OCI-LY7 (cell line): ENCODE measurements at regions not wholly inside any gene's neighbourhood (a gene's known extent, or its start where the extent isn't known, plus 50 kb on each side); places are given as distances from the start of the nearest gene placed in this dataset.

Experiments
- BruUV-seq: library from RNA; stranded (reverse); fragments of 400-500 nt; replicated peaks from 2 replicates; lab custom pipeline; 2021; lab: Mats Ljungman, UMichigan
- CTCF ChIA-PET: fragments of 300-600 bp; sonication (Branson Sonifier 250); formaldehyde crosslinking; loops from one replicate; lab custom pipeline; 2022; ENCODE audit warnings: antibody characterized with exemption; ENCODE audit not compliant: unreplicated experiment; lab: Charles Lee
- POLR2A ChIA-PET: fragments of 300-600 bp; sonication (Branson Sonifier 250); formaldehyde crosslinking; loops from one replicate; lab custom pipeline; 2022; ENCODE audit warnings: antibody characterized with exemption; lab: Charles Lee
- DNase-seq: peaks from one replicate; pipeline ENCODE4 v3.0.0-alpha.2; 2015; ENCODE audit warnings: low spot score
- H2AFZ ChIP-seq: fragments of 200-600 bp; sonication (generic), shearing (Covaris generic); 2 replicates; pipeline ENCODE4 v1.6.1; 2014; ENCODE audit warnings: mild to moderate bottlenecking, antibody characterized with exemption, low read length, moderate library complexity
- H3K27ac ChIP-seq: fragments of 200-600 bp; sonication (generic); 2 replicates; pipeline ENCODE4 v1.5.1; 2014; ENCODE audit warnings: mixed run types, low read depth, mild to moderate bottlenecking, moderate library complexity, low read length, inconsistent platforms; ENCODE audit not compliant: poor library complexity, severe bottlenecking
- H3K36me3 ChIP-seq: fragments of 200-600 bp; sonication (generic); 2 replicates; pipeline ENCODE4 v1.6.1; 2014; ENCODE audit warnings: mild to moderate bottlenecking, antibody characterized with exemption, low read length, moderate library complexity, mixed read lengths; ENCODE audit not compliant: insufficient read depth
- H3K4me1 ChIP-seq: fragments of 200-600 bp; sonication (generic); 2 replicates; pipeline ENCODE4 v1.5.1; 2014; ENCODE audit warnings: mild to moderate bottlenecking, low read length; ENCODE audit not compliant: insufficient read depth, poor library complexity, severe bottlenecking
- H3K4me2 ChIP-seq: fragments of 200-600 bp; sonication (generic); 2 replicates; pipeline ENCODE4 v1.6.1; 2014; ENCODE audit warnings: mild to moderate bottlenecking, low read length
- H3K4me3 ChIP-seq: fragments of 200-600 bp; sonication (generic); 2 replicates; pipeline ENCODE4 v1.5.1; 2014; ENCODE audit warnings: mild to moderate bottlenecking, low read depth, low read length; ENCODE audit not compliant: poor library complexity, severe bottlenecking
- H3K79me2 ChIP-seq: fragments of 200-600 bp; sonication (generic); 2 replicates; pipeline ENCODE4 v1.6.1; 2016; ENCODE audit warnings: low read depth, mild to moderate bottlenecking, low read length, moderate library complexity, mixed read lengths; ENCODE audit not compliant: insufficient read depth
- H3K9me2 ChIP-seq: fragments of 200-600 bp; sonication (generic); 2 replicates; pipeline ENCODE4 v1.6.1; 2016; ENCODE audit warnings: mild to moderate bottlenecking, low read length, mixed read lengths; ENCODE audit not compliant: insufficient read depth
- H3K9me3 ChIP-seq: fragments of 200-600 bp; sonication (generic); 2 replicates; pipeline ENCODE4 v1.6.1; 2014; ENCODE audit warnings: mild to moderate bottlenecking, mixed run types, low read length, mixed read lengths
- H4K20me1 ChIP-seq: fragments of 200-600 bp; sonication (generic); 2 replicates; pipeline ENCODE4 v1.6.1; 2014; ENCODE audit warnings: mild to moderate bottlenecking, antibody characterized with exemption, low read length, moderate library complexity, mixed read lengths; ENCODE audit not compliant: insufficient read depth
- EZH2phosphoT487 ChIP-seq: fragments of 200-600 bp; sonication (generic); IDR thresholded peaks from 2 replicates; pipeline ENCODE4 v1.6.1; 2018; ENCODE audit warnings: low read depth, borderline replicate concordance, mild to moderate bottlenecking, mixed run types, antibody characterized with exemption, low read length, moderate library complexity, mixed read lengths
- intact Hi-C: fragments of 100-400 bp; cut with micrococcal nuclease; formaldehyde crosslinking; loops from one replicate; pipeline ENCODE4 v1.10.0; 2022; ENCODE audit not compliant: unreplicated experiment
- TF ChIP-seq, protein P1 (sequence below): fragments of 200-600 bp; sonication (generic); conservative IDR thresholded peaks from 2 replicates; pipeline ENCODE4 v1.5.1; 2014; ENCODE audit warnings: mild to moderate bottlenecking, antibody characterized with exemption, low read length, moderate library complexity, mixed read lengths

DNA sequence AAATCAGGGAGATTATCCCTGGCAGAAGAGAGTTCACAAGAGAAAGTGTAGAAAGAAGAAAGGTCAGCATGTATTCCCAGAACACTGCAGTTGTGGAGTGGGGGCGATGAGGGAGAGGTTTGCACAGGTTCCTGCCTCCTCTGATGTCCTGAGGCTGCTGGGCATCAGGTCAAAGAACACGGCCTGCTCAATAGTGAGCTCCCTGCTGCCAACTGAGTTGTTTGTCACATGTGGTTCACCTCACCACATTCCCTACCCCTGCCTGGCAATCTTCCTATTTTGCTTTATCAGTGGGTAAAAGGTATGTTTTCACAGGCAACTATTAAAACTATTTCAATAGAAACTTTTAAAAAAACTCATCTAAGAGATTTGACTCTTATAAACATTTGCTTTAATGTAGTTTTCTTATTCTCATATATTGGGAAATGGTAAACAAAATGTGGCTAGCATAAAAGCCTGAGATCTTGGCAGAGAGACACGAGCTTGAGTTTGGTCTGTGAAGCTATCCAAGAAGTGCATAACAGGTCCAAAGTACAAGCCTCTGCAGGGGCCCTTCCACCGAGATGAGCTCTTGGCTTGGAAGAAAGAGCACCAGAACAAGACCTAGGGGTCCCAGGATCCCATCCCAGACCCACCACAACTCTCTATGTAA lies 123.9 kb upstream of the SRD5A2 start:
- Histone ChIP-seq H2AFZ (no peak overlapping the region), H3K4me2 (no peak overlapping the region), H4K20me1 (no peaks in the 10 kb centered on the region), H3K4me1 (no peaks in the 10 kb centered on the region), H3K36me3 (no peaks in the 10 kb centered on the region), H3K9me2 (no peaks in the 10 kb centered on the region), H3K4me3 (no peak overlapping the region), H3K79me2 (no peaks in the 10 kb centered on the region), H3K9me3 (no peaks in the 10 kb centered on the region), H3K27ac (no peak overlapping the region)
- DNase-seq, result no peak
- ChIA-PET POLR2A (interaction anchor here (1.1 to 1.3 kb wide), 2 partner anchors 10 to 335 kb away, joined by 3 to 5 read pairs; partner anchors contain the start of gene DPY30), CTCF (no interaction called here)
- intact Hi-C loops, result no loop called here
- TF ChIP-seq EZH2phosphoT487, result no peak
- TF ChIP-seq, protein P1, sequence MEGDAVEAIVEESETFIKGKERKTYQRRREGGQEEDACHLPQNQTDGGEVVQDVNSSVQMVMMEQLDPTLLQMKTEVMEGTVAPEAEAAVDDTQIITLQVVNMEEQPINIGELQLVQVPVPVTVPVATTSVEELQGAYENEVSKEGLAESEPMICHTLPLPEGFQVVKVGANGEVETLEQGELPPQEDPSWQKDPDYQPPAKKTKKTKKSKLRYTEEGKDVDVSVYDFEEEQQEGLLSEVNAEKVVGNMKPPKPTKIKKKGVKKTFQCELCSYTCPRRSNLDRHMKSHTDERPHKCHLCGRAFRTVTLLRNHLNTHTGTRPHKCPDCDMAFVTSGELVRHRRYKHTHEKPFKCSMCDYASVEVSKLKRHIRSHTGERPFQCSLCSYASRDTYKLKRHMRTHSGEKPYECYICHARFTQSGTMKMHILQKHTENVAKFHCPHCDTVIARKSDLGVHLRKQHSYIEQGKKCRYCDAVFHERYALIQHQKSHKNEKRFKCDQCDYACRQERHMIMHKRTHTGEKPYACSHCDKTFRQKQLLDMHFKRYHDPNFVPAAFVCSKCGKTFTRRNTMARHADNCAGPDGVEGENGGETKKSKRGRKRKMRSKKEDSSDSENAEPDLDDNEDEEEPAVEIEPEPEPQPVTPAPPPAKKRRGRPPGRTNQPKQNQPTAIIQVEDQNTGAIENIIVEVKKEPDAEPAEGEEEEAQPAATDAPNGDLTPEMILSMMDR, result no peak
- no TSS peak for BruUV-seq

DNA sequence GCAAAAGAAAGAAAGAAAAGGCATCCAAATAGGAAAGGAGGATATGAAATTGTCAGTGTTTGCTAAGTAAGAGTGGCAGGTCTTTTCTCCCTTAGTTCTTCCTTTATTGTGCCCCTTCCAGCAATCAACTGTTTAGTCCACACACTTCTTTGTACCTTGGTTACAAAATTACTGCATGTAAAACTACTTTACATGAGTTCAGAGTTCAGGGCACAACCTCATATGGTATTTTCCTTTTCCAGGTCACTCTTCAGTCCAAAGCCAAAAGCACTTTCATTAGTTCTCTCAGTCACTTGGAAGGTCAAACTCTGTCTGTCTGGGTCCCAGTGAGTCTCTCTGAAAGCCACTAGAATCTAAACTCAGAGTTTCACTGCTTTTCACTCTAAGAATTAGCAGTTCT lies 122.5 kb upstream of the SRD5A2 start:
- Histone ChIP-seq H3K4me3 (no peak overlapping the region), H3K9me2 (no peaks in the 10 kb centered on the region), H3K79me2 (no peaks in the 10 kb centered on the region), H3K27ac (no peak overlapping the region), H3K4me1 (no peaks in the 10 kb centered on the region), H3K36me3 (no peaks in the 10 kb centered on the region), H2AFZ (no peak overlapping the region), H3K9me3 (no peaks in the 10 kb centered on the region), H3K4me2 (no peak overlapping the region), H4K20me1 (no peaks in the 10 kb centered on the region)
- no peak for DNase-seq
- TF ChIP-seq EZH2phosphoT487, result no peak
- TF ChIP-seq, protein P1, result no peak
- ChIA-PET CTCF (no interaction called here), POLR2A (no interaction called here)
- BruUV-seq, result no TSS peak
- intact Hi-C loops, result no loop called here

DNA sequence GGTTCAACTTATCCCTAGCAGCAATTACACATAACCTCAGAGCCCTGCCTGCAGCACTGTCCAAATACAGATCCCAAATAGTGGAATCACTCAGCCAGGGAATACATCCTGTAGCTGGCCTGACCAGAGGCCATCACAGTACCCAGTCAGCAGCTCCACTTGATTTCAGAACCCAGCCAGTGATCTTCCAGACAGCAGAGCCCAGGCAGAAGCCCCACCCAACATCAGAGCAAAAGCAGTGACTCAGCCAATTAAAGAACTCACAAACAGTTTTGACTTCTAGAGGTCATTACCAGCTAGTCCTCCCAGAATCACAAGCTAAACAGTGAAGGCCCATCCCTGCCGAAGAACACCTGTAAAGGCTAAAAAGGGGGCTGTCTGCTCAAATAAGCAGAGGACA lies 118.0 kb upstream of the SRD5A2 start:
- H4K20me1 ChIP-seq, result no peaks in the 10 kb centered on the region
- H3K79me2 ChIP-seq, result no peaks in the 10 kb centered on the region
- intact Hi-C loops, result no loop called here
- no peak overlapping the region for H3K4me3 ChIP-seq
- BruUV-seq, result no TSS peak
- H3K9me2 ChIP-seq, result no peaks in the 10 kb centered on the region
- no peaks in the 10 kb centered on the region for H3K4me1 ChIP-seq
- no peak for TF ChIP-seq EZH2phosphoT487
- TF ChIP-seq, protein P1, result no peak
- no peaks in the 10 kb centered on the region for H3K36me3 ChIP-seq
- no peak overlapping the region for H3K27ac ChIP-seq
- H3K4me2 ChIP-seq, result no peak overlapping the region
- peaks cover 17% of the 10 kb centered on the region for H3K9me3 ChIP-seq
- ChIA-PET POLR2A (no interaction called here), CTCF (no interaction called here)
- H2AFZ ChIP-seq, result no peak overlapping the region
- DNase-seq, result no peak
